ENCODE measurements at regions not wholly inside any gene's neighbourhood (a gene's known extent, or its start where the extent isn't known, plus 50 kb on each side); places are given as distances from the start of the nearest gene placed in this dataset.

GRCh38 chr16:85548375-85548774 is 64.7 kb upstream of the GSE1 start:
- TF ChIP-seq CTCF (IDR thresholded peaks at IDR 0.05) (no peak), POLR2A (IDR thresholded peaks at IDR 0.05) (no peak)

Measured in lower leg skin (tissue), 3 donors.